Tibial nerve (tissue), 4 donors: ENCODE measurements at regions not wholly inside any gene's neighbourhood (a gene's known extent, or its start where the extent isn't known, plus 50 kb on each side); places are given as distances from the start of the nearest gene placed in this dataset.

Experiments
- DNase-seq, 2 donors: peaks; one replicate each; pipeline ENCODE4 v3.0.0-alpha.2; 2019; ENCODE audit warnings: low spot score in 2 of 2
- H3K27ac ChIP-seq, 4 donors: fragments of 200-600 bp; sonication (generic) in 3 of 4; one replicate each; pipeline ENCODE4 v1.5.1; 2017 to 2019; ENCODE audit warnings: mild to moderate bottlenecking in 1 of 4
- H3K27me3 ChIP-seq, 2 donors: fragments of 200-600 bp; sonication (generic) in 1 of 2; one replicate each; pipeline versions ENCODE4 v1.5.1 to v1.6.0; 2017 to 2019
- H3K36me3 ChIP-seq, 3 donors: fragments of 200-600 bp; sonication (generic); one replicate each; pipeline ENCODE4 v1.5.1; 2018 to 2019
- H3K4me1 ChIP-seq, 4 donors: fragments of 200-600 bp; sonication (generic) in 3 of 4; one replicate each; pipeline ENCODE4 v1.5.1; 2017 to 2019
- H3K4me3 ChIP-seq, 4 donors: fragments of 200-600 bp; sonication (generic) in 3 of 4; one replicate each; pipeline ENCODE4 v1.5.1; 2017 to 2019; ENCODE audit warnings: mild to moderate bottlenecking in 1 of 4, moderate library complexity in 1 of 4
- H3K9me3 ChIP-seq, 4 donors: fragments of 200-600 bp; sonication (generic) in 3 of 4; one replicate each; pipeline ENCODE4 v1.5.1; 2017 to 2019
- CTCF ChIP-seq, 5 experiments: fragments of 200-600 bp in 3 of 5; fragments of 450-650 bp in 2 of 5; sonication (generic) in 3 of 5; IDR thresholded peaks; one replicate each; pipeline ENCODE4 v1.5.1; 2016 to 2019; ENCODE audit warnings: antibody characterized with exemption in 5 of 5, mild to moderate bottlenecking in 3 of 5, moderate library complexity in 2 of 5
- EP300 ChIP-seq, 2 donors: sonication (generic); formaldehyde crosslinking; IDR thresholded peaks; one replicate each; pipeline ENCODE4 v1.6.1; 2017; ENCODE audit warnings: antibody characterized with exemption in 2 of 2, mild to moderate bottlenecking in 1 of 2
- POLR2A ChIP-seq, 2 donors: fragments of 450-650 bp; IDR thresholded peaks; one replicate each; pipeline ENCODE4 v1.6.1; 2017; ENCODE audit warnings: antibody characterized with exemption in 2 of 2, mild to moderate bottlenecking in 2 of 2, moderate library complexity in 2 of 2
- WGBS, 2 donors: methylation state at CpG; one replicate each; pipeline ENCODE4 v1.1.5; 2018; 5-methylcytosine and 5-hydroxymethylcytosine counted together

GRCh38 chr4:110959041-110959643 is 336.3 kb upstream of the PITX2 start:
- DNase-seq = no peak
- Histone ChIP-seq H3K27ac (no peak overlapping the region), H3K4me1 (no peaks in the 10 kb centered on the region), H3K36me3 (no peaks in the 10 kb centered on the region), H3K27me3 (no peaks in the 10 kb centered on the region), H3K4me3 (no peak overlapping the region), H3K9me3 (no peaks in the 10 kb centered on the region)
- TF ChIP-seq CTCF (IDR thresholded peaks at IDR 0.05) = no peak
- no peak for TF ChIP-seq POLR2A (IDR thresholded peaks at IDR 0.05)
- no peak for TF ChIP-seq EP300 (IDR thresholded peaks at IDR 0.05)

GRCh38 chr4:110961066-110961465 is 338.2 kb upstream of the PITX2 start:
- Histone ChIP-seq H3K27ac (no peak overlapping the region), H3K4me3 (no peak overlapping the region), H3K27me3 (no peaks in the 10 kb centered on the region), H3K9me3 (no peaks in the 10 kb centered on the region), H3K36me3 (no peaks in the 10 kb centered on the region), H3K4me1 (no peaks in the 10 kb centered on the region)
- TF ChIP-seq POLR2A (IDR thresholded peaks at IDR 0.05) (no peak), CTCF (IDR thresholded peaks at IDR 0.05) (no peak), EP300 (IDR thresholded peaks at IDR 0.05) (no peak)
- 70 to 84% methylated on average over 3 of the region's 3 CpGs for WGBS, 2 donors
- DNase-seq = no peak

GRCh38 chr4:110962616-110963015 is 339.7 kb upstream of the PITX2 start:
- Histone ChIP-seq H3K4me3 (no peak overlapping the region), H3K27ac (no peak overlapping the region), H3K9me3 (no peaks in the 10 kb centered on the region), H3K27me3 (no peaks in the 10 kb centered on the region), H3K4me1 (no peaks in the 10 kb centered on the region), H3K36me3 (no peaks in the 10 kb centered on the region)
- WGBS, 2 donors = 84 to 87% methylated on average over 3 of the region's 3 CpGs
- no peak for DNase-seq
- TF ChIP-seq POLR2A (IDR thresholded peaks at IDR 0.05) (no peak), CTCF (IDR thresholded peaks at IDR 0.05) (no peak), EP300 (IDR thresholded peaks at IDR 0.05) (no peak)

GRCh38 chr4:110963662-110964280 is 340.9 kb upstream of the PITX2 start:
- Histone ChIP-seq H3K27me3 (no peaks in the 10 kb centered on the region), H3K36me3 (no peaks in the 10 kb centered on the region), H3K27ac (no peak overlapping the region), H3K4me1 (no peaks in the 10 kb centered on the region), H3K4me3 (no peak overlapping the region), H3K9me3 (no peaks in the 10 kb centered on the region)
- TF ChIP-seq POLR2A (IDR thresholded peaks at IDR 0.05) (no peak), CTCF (IDR thresholded peaks at IDR 0.05) (no peak), EP300 (IDR thresholded peaks at IDR 0.05) (no peak)
- DNase-seq = no peak
- WGBS, 2 donors = 59 to 69% methylated on average over 11 of the region's 11 CpGs

GRCh38 chr4:110967936-110968335 is 345.1 kb upstream of the PITX2 start:
- H3K4me1 ChIP-seq = no peaks in the 10 kb centered on the region
- 76 to 78% methylated on average over 1 of the region's 1 CpG for WGBS, 2 donors
- no peaks in the 10 kb centered on the region for H3K27me3 ChIP-seq
- H3K36me3 ChIP-seq = no peaks in the 10 kb centered on the region
- H3K27ac ChIP-seq = no peak overlapping the region
- no peak overlapping the region for H3K4me3 ChIP-seq
- no peak for DNase-seq
- TF ChIP-seq EP300 (IDR thresholded peaks at IDR 0.05) (no peak), CTCF (IDR thresholded peaks at IDR 0.05) (no peak), POLR2A (IDR thresholded peaks at IDR 0.05) (no peak)
- no peaks in the 10 kb centered on the region for H3K9me3 ChIP-seq
